Kidney epithelial cell (primary cell): ENCODE measurements at regions not wholly inside any gene's neighbourhood (a gene's known extent, or its start where the extent isn't known, plus 50 kb on each side); places are given as distances from the start of the nearest gene placed in this dataset.

Source experiments
- DNase-seq: peaks from one replicate; pipeline ENCODE4 v3.0.0-alpha.2; 2010; ENCODE audit warnings: low read depth
- H3K27me3 ChIP-seq: 2 replicates; pipeline ENCODE4 v1.6.0; 2011; ENCODE audit warnings: low read length; ENCODE audit not compliant: control insufficient read depth, insufficient read depth
- H3K36me3 ChIP-seq: 2 replicates; pipeline ENCODE4 v1.5.1; 2011; ENCODE audit warnings: low read length; ENCODE audit not compliant: control insufficient read depth, insufficient read depth
- H3K4me3 ChIP-seq: 2 replicates; pipeline ENCODE4 v1.5.1; 2011; ENCODE audit warnings: low read depth, mild to moderate bottlenecking, control low read depth, low read length
- CTCF ChIP-seq: IDR thresholded peaks from 2 replicates; pipeline ENCODE4 v1.5.1; 2011; ENCODE audit warnings: mild to moderate bottlenecking, moderate library complexity, low read length, control low read depth, inconsistent platforms; ENCODE audit not compliant: insufficient read depth, poor library complexity, severe bottlenecking

DNA sequence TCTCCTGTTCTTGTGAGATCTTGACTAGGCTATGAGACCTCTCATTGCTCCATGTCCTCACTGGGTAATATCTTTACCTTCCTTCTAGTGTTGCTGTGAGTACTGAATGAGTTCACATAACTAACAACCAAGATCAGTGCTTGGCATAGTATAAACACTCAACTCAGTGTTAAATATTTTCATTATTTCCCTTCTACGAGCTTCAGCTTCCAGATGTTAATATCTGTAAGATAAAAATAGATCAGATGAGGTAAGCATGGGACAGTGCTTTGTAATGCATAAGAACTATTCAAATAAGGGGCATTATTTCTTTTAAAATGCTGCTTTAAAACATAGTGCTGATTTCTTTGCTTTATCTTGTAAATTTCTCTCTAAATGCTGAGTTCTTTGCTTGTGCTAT is 130.8 kb downstream of the DIPK2A start:
- DNase-seq = no peak
- no peaks in the 10 kb centered on the region for H3K36me3 ChIP-seq
- no peaks in the 10 kb centered on the region for H3K27me3 ChIP-seq
- no peak overlapping the region for H3K4me3 ChIP-seq
- no peak for TF ChIP-seq CTCF

- H3K36me3 ChIP-seq = no peaks in the 10 kb centered on the region
- no peak overlapping the region for H3K4me3 ChIP-seq
- no peak for DNase-seq
- no peak for TF ChIP-seq CTCF
- no peaks in the 10 kb centered on the region for H3K27me3 ChIP-seq
These were observed 132.6 kb downstream of the DIPK2A start for GRCh38 chr3:144104186-144104585.

DNA sequence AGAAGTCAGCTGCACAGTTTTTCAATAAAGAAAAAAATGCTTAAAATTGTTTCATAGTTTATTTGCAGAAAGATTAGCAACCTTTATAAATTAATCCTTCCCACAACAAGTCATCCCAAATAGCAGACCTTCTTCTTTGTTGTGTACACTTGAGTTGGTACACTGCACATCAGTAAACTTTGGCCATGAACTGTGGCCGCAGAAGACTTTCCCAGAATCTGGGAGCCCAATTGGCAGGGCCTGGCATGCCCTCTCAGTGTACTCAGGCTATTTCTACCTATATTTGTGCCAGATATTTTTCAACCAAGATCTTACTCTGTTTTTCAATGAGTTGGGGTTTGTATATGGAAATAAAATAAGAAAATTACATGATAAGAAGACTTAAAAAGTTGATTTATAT is 133.1 kb downstream of the DIPK2A start:
- DNase-seq = no peak
- H3K4me3 ChIP-seq = no peak overlapping the region
- H3K36me3 ChIP-seq = no peaks in the 10 kb centered on the region
- H3K27me3 ChIP-seq = no peaks in the 10 kb centered on the region
- no peak for TF ChIP-seq CTCF

GRCh38 chr3:144105542-144105941 is 133.9 kb downstream of the DIPK2A start:
- H3K27me3 ChIP-seq = no peaks in the 10 kb centered on the region
- DNase-seq = peak; percentile 21
- no peak overlapping the region for H3K4me3 ChIP-seq
- H3K36me3 ChIP-seq = no peaks in the 10 kb centered on the region
- no peak for TF ChIP-seq CTCF

DNA sequence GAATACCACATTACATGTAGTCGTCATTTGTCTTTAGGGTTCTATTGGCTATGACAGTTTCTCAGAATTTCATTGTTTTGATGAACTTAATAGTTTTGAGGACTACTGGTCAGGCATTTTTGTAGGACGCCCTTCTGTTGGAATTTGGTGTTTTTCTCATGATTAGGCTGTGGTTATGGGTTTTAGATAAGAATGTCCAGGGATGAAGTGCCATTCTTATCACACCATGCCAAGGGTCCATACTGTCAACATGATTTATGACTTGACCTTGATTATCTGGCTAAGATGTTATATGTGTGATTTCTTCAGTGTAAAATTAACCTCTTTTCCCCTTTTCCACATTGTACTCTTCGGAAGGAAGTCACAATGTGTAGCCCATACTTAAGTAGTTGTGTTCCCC is 135.3 kb downstream of the DIPK2A start:
- TF ChIP-seq CTCF = no peak
- Histone ChIP-seq H3K27me3 (no peaks in the 10 kb centered on the region), H3K4me3 (no peak overlapping the region), H3K36me3 (no peaks in the 10 kb centered on the region)
- DNase-seq = no peak

GRCh38 chr3:144107923-144108322 is 136.3 kb downstream of the DIPK2A start:
- H3K4me3 ChIP-seq = no peak overlapping the region
- no peaks in the 10 kb centered on the region for H3K36me3 ChIP-seq
- no peak for DNase-seq
- TF ChIP-seq CTCF = no peak
- no peaks in the 10 kb centered on the region for H3K27me3 ChIP-seq
